ENCODE measurements at regions not wholly inside any gene's neighbourhood (a gene's known extent, or its start where the extent isn't known, plus 50 kb on each side); places are given as distances from the start of the nearest gene placed in this dataset.

- no peak for TF ChIP-seq CTCF (IDR thresholded peaks at IDR 0.05)
- no peak for TF ChIP-seq EP300 (IDR thresholded peaks at IDR 0.05)
- TF ChIP-seq POLR2A (IDR thresholded peaks at IDR 0.05): no peak
These were observed 130.9 kb upstream of the ANKRD1 start for GRCh38 chr10:91051829-91052228.

Data from suprapubic skin (tissue), 3 donors.